IMR-90 (cell line): ENCODE measurements at regions not wholly inside any gene's neighbourhood (a gene's known extent, or its start where the extent isn't known, plus 50 kb on each side); places are given as distances from the start of the nearest gene placed in this dataset.
"Not testable (repeated sequence)": the region's sequence is repeated elsewhere in the genome, so short reads cannot be mapped to it uniquely, and the experiment has no call there.

Source experiments
- CEBPB ChIP-seq: IDR thresholded peaks from 2 replicates; pipeline ENCODE4 v1.6.1; 2012; ENCODE audit warnings: low read depth, low read length, improper control_type of control experiment
- SMC3 ChIP-seq: fragments of 150-350 bp; IDR thresholded peaks from 2 replicates; pipeline ENCODE4 v1.6.1; 2016; ENCODE audit warnings: low read depth, mild to moderate bottlenecking, antibody characterized with exemption, low read length, moderate library complexity
- TF ChIP-seq, protein P1 (sequence below): fragments of 150-350 bp; IDR thresholded peaks from 2 replicates; pipeline ENCODE4 v1.6.1; 2016; ENCODE audit warnings: low read depth, mild to moderate bottlenecking, low read length, moderate library complexity, borderline replicate concordance
- TF ChIP-seq, protein P2 (sequence below): conservative IDR thresholded peaks from 2 replicates; pipeline ENCODE4 v1.5.1; 2012; ENCODE audit warnings: mild to moderate bottlenecking, low read depth, low read length, improper control_type of control experiment

DNA sequence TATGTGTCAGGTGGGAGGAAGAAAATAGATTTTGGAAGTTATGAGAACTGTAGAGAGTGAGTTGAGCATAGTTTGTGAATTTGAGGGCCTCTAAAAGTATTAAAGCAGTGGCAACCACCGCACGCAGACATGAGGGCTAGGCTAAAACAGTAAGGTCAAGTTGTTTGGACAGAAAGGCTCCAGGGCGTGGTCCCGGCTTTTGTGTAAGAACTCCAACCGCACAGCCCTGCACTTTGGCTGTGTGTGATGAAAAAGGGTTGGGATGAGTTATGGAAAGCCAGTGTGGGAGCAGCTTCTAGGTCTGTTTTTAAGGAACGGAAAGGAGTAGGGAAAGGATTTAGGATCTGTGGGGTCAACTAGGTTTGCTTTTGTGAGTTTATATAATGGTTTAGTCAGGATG lies 50.5 kb upstream of the SERPINE2 start:
- not testable (repeated sequence) for TF ChIP-seq CEBPB, SMC3
- TF ChIP-seq, protein P1, sequence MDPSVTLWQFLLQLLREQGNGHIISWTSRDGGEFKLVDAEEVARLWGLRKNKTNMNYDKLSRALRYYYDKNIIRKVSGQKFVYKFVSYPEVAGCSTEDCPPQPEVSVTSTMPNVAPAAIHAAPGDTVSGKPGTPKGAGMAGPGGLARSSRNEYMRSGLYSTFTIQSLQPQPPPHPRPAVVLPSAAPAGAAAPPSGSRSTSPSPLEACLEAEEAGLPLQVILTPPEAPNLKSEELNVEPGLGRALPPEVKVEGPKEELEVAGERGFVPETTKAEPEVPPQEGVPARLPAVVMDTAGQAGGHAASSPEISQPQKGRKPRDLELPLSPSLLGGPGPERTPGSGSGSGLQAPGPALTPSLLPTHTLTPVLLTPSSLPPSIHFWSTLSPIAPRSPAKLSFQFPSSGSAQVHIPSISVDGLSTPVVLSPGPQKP: not testable (repeated sequence)
- TF ChIP-seq, protein P2, sequence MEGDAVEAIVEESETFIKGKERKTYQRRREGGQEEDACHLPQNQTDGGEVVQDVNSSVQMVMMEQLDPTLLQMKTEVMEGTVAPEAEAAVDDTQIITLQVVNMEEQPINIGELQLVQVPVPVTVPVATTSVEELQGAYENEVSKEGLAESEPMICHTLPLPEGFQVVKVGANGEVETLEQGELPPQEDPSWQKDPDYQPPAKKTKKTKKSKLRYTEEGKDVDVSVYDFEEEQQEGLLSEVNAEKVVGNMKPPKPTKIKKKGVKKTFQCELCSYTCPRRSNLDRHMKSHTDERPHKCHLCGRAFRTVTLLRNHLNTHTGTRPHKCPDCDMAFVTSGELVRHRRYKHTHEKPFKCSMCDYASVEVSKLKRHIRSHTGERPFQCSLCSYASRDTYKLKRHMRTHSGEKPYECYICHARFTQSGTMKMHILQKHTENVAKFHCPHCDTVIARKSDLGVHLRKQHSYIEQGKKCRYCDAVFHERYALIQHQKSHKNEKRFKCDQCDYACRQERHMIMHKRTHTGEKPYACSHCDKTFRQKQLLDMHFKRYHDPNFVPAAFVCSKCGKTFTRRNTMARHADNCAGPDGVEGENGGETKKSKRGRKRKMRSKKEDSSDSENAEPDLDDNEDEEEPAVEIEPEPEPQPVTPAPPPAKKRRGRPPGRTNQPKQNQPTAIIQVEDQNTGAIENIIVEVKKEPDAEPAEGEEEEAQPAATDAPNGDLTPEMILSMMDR: not testable (repeated sequence)
